HG03039 (cell line): ENCODE measurements at regions not wholly inside any gene's neighbourhood (a gene's known extent, or its start where the extent isn't known, plus 50 kb on each side); places are given as distances from the start of the nearest gene placed in this dataset.
"Not testable (repeated sequence)": the region's sequence is repeated elsewhere in the genome, so short reads cannot be mapped to it uniquely, and the experiment has no call there.

ENCODE experiments used
- ATAC-seq: cut with Tn5 transposase; IDR thresholded peaks from one replicate; pipeline ENCODE4 v1.9.1; 2021; ENCODE audit warnings: mild to moderate bottlenecking, moderate library complexity; ENCODE audit not compliant: unreplicated experiment

- no peak for ATAC-seq
These were observed 576.5 kb upstream of the EDIL3 start for GRCh38 chr5:84961193-84961592.

GRCh38 chr5:84961903-84962302, 577.2 kb upstream of the EDIL3 start:
- ATAC-seq: no peak

- ATAC-seq: no peak
These were observed 598.4 kb upstream of the EDIL3 start for GRCh38 chr5:84983093-84983492.

GRCh38 chr5:84985148-84985547, 600.5 kb upstream of the EDIL3 start:
- no peak for ATAC-seq

GRCh38 chr5:84986688-84987087, 602.0 kb upstream of the EDIL3 start:
- no peak for ATAC-seq

GRCh38 chr5:85000671-85001070, 616.0 kb upstream of the EDIL3 start:
- ATAC-seq: no peak

- not testable (repeated sequence) for ATAC-seq
These were observed 617.3 kb upstream of the EDIL3 start for GRCh38 chr5:85002026-85002425.

- ATAC-seq: no peak
These were observed 625.4 kb upstream of the EDIL3 start for GRCh38 chr5:85010014-85010562.

GRCh38 chr5:85017261-85017660, 632.6 kb upstream of the EDIL3 start:
- ATAC-seq: no peak

- ATAC-seq: no peak
These were observed 645.8 kb upstream of the EDIL3 start for GRCh38 chr5:85030316-85031084.

- no peak for ATAC-seq
These were observed 664.3 kb upstream of the EDIL3 start for GRCh38 chr5:85049020-85049419.

- no peak for ATAC-seq
These were observed 668.1 kb upstream of the EDIL3 start for GRCh38 chr5:85052826-85053225.

- ATAC-seq: no peak
These were observed 685.3 kb upstream of the EDIL3 start for GRCh38 chr5:85069659-85070640.

GRCh38 chr5:85077581-85077980, 692.9 kb upstream of the EDIL3 start:
- no peak for ATAC-seq

GRCh38 chr5:85096421-85096820, 711.7 kb upstream of the EDIL3 start:
- no peak for ATAC-seq

GRCh38 chr5:85108471-85108870, 723.8 kb upstream of the EDIL3 start:
- no peak for ATAC-seq

- ATAC-seq: no peak
These were observed 724.9 kb upstream of the EDIL3 start for GRCh38 chr5:85109616-85110015.

GRCh38 chr5:85132269-85132668, 747.6 kb upstream of the EDIL3 start:
- no peak for ATAC-seq

- no peak for ATAC-seq
These were observed 755.8 kb upstream of the EDIL3 start for GRCh38 chr5:85140471-85140870.

- no peak for ATAC-seq
These were observed 758.5 kb upstream of the EDIL3 start for GRCh38 chr5:85143138-85143537.

GRCh38 chr5:85148701-85149100, 764.0 kb upstream of the EDIL3 start:
- no peak for ATAC-seq

GRCh38 chr5:85159395-85159794, 774.7 kb upstream of the EDIL3 start:
- ATAC-seq: no peak
